ENCODE measurements at regions not wholly inside any gene's neighbourhood (a gene's known extent, or its start where the extent isn't known, plus 50 kb on each side); places are given as distances from the start of the nearest gene placed in this dataset.
A peak's percentile ranks its signal among the peaks of the same experiment; 100 is the strongest.
"Not testable (repeated sequence)": the region's sequence is repeated elsewhere in the genome, so short reads cannot be mapped to it uniquely, and the experiment has no call there.

DNA sequence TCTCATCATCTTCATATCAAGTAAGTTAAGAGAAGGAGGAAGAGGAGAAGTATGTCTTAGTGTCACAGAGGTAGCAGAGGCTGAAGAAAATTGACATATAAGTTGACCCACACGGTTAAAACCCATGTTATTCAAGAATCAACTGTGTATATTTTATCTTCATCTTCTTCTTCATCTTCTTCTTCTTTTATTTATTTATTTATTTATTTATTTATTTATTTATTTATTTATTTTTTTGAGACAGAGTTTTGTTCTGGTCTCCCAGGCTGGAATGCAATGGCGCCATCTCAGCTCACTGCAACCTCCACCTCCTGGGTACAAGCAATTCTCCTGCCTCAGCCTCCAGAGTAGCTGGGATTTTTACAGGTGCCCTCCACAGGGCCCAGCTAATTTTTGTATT is 1242.3 kb upstream of the RAG2 start:
- not testable (repeated sequence) for ATAC-seq

DNA sequence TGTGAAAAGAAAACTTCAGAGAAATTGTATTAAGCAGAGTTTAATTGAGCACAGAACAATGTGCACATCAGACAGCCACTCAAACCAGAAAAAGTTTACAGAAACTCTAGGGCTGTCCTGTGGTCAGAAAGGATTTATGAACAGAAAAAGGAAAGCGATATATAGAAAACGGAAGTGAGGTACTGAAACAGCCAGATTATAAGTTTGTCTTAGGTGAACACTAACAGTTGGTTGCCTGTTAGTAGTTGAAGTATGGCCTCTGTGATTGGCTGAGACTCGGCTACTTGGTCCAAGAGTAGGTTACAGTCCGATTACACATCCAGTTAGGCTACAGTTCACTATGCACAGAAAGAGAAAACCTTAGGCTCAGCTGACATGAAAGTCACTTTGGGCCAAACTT is 1232.5 kb upstream of the RAG2 start:
- DNase-seq (ENCODE audit: missing footprints) (no peak), ATAC-seq (no peak)
- intact Hi-C loops (cut with DNase I), result no loop called here

More for the DNA sequence above, 1242.3 kb upstream of the RAG2 start:
- DNase-seq (ENCODE audit: missing footprints); intact Hi-C loops (cut with DNase I): not testable (repeated sequence)

DNA sequence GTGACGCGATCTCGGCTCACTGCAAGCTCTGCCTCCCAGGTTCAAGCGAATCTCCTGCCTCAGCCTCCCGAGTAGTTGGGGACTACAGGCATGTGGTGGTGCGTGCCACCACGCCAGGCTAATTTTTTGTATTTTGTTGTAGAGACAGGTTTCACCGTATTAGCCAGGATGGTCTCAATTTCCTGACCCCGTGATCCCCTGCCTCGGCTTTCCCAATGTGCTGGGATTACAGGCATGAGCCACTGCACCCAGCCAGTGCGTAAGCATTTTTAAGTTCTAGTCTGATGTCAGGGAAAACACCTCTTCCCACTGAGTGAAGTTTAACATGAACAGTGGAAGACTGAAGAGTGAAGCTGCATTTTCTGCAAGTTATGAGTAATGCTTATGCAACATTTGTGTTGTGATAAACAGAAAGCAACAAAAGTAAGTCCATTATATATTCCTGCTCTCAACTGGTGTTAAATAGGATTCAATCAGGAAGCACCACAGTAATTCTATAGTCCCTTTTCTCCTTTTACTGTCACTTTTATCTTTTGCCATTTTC is 1219.8 kb upstream of the RAG2 start:
- ATAC-seq (no peak), DNase-seq (ENCODE audit: missing footprints) (no peak)
- intact Hi-C loops (cut with DNase I), result no loop called here

DNA sequence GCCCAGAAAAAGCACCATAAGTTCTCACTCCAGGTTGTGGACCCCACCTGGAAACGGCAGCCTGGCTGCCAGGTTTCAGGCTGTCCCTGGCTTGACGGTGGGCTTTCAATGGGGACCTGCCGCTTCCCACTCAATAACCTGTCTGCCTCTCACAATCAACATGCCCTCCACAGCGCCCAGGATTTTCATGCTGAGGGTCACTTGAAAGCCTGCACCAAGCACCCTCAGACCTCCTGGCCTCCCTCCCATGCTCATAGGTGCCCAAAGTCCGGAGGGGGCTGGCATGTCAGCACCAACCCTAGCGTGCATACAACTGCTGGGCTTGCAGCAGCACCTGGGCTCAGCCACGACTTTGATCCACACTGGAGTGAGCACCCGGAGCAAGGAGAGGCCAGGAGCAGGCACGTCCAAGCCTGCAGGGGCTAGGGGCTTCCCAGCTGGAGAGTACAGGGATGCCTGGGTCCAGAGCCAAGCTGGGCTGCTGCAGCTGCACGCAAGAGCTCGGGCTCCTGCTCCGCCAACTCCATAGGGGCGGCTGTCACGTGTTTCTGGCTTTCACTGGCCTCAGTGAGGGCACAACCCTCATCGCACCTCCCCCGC is 1214.3 kb upstream of the RAG2 start:
- ATAC-seq, result peak; percentile 20
- DNase-seq (ENCODE audit: missing footprints), result peak; percentile 59

DNA sequence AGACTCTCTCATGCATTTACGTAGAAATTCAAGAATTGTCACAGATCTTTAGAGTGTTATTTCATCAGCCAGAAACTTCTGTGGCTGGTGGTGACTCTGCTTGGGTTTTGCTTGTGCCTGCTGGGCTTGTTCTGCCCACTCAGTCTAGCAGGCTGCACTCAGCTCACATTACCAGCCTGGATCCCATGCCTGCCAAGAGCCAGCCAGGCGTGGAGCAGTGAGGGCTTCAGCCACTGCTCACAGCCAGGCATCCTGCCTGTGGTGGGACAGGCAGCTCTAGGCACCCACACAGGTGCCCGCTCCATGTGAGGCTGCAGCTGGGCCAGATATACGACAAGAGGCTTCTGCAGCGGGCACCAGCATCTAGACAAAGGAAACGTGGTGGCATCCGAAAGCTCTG is 1213.3 kb upstream of the RAG2 start:
- intact Hi-C loops (cut with DNase I), result no loop called here
- DNase-seq (ENCODE audit: missing footprints), result peak; percentile 43
- ATAC-seq, result no peak

More for the DNA sequence above, 1214.3 kb upstream of the RAG2 start:
- intact Hi-C loops (cut with DNase I), result no loop called here

DNA sequence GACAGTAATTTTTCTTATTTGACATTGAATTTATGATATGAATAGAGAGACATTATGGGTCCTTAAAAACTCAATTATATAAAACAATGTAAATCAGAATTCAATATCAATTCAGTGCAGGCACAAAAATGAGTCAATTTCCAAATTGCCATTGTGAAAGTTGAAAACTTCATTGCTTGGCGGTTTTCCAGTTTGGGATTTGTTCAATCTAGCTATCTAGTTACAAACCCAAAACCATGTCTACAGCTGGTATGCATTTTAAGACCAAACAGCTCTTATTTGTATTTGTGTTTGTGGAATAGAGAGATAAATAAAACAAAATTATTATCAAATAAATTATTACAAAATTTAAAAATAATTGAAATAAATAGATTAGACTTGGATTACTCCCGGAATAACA is 1206.6 kb upstream of the RAG2 start:
- intact Hi-C loops (cut with DNase I), result no loop called here
- ATAC-seq, result no peak
- no peak for DNase-seq (ENCODE audit: missing footprints)

DNA sequence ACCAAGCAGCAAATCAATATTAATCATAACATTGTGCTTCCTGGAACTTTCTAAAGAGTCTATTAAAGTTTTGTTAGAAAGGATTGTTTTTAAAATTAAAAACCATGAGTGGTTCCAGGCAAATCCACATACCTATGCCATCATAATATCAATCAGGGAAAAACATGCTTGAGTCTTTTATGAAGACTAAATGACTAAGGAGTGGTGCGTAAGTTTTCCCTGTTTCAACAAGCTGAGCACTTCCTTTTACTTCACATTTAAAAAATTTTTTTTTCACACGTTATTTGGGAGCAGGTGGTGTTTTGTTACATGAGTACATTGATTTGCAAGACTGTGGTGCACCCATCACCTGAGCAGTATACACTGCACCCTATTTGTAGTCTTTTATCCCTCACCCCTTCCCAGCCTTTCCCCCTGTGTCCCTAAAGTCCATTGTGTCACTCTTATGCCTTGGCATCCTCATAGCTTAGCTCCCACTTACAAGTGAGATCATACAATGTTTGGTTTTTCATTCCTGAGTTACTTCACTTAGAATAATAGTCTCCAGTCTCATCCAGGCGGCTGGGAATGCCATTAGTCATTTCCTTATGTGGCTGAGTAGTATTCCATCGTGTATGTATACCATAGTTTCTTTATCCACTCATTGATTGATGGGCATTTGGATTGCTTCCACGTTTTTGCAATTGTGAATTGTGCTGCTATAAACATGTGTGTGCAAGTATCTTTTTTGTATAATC is 1190.3 kb upstream of the RAG2 start:
- DNase-seq (ENCODE audit: missing footprints), result no peak
- intact Hi-C loops (cut with DNase I), result no loop called here
- ATAC-seq, result no peak

DNA sequence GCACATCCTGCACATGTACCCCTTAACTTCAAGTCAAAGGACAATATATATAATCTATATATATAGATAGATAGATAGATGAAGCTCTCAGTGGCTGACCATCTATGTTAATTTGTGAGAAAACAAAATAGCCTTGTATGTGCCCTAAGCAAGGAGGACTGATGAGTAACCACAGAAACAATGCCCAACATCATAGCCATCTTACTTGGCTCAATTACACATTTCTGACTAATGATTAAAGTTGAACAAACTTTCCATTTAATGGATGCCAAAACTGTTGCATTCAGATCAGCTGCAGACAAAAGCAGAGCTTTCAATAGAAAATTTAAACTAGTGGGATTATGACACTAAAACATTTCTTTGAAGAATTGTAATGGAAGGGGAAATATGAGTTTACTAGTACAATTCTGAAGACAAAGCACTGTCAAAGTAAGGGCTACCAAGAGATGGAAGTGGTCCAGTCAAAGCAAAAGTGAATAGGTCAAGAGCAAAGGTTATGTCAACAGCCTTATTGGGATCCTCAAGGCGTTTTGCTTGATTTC is 1188.2 kb upstream of the RAG2 start:
- DNase-seq (ENCODE audit: missing footprints) (no peak), ATAC-seq (no peak)
- intact Hi-C loops (cut with DNase I), result no loop called here

DNA sequence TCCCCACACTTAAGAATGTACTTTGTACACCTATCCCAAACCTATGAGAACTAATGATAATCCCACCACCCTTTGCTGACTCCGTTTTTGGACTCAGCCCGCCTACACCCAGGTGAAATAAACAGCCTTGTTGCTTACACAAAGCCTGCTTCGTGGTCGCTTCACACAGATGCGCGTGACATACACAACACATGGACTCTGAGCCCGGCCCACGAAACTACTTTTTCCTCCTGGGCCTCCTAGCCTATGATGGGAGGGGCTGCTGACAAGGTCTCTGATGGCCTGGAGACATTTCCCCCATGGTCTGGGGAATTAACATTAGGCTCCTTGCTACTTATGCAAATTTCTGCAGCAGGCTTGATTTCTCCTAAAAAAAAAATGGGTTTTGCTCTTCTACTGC is 1176.4 kb upstream of the RAG2 start:
- no peak for DNase-seq (ENCODE audit: missing footprints)

DNA sequence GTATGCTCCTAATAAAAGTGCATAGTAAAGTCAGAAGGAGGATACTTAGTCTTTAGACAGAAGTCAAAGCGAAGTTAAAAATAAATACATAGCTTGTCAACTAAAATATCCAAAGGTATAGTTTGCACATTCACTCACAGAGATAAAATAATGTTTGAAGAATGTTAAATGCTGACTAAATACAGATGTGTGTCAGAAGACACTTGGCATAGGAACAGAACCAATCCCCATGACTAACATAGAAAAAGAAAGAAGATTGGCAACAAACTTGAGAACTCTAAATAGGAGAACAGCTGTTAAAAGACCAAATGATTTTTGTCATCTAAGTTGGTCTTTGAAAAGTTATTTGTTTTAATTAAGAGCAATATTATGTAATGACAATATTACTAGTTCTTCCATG is 1172.1 kb upstream of the RAG2 start:
- ATAC-seq, result no peak
- intact Hi-C loops (cut with DNase I), result no loop called here
- no peak for DNase-seq (ENCODE audit: missing footprints)

More for the DNA sequence above, 1176.4 kb upstream of the RAG2 start:
- no peak for ATAC-seq
- intact Hi-C loops (cut with DNase I), result no loop called here

DNA sequence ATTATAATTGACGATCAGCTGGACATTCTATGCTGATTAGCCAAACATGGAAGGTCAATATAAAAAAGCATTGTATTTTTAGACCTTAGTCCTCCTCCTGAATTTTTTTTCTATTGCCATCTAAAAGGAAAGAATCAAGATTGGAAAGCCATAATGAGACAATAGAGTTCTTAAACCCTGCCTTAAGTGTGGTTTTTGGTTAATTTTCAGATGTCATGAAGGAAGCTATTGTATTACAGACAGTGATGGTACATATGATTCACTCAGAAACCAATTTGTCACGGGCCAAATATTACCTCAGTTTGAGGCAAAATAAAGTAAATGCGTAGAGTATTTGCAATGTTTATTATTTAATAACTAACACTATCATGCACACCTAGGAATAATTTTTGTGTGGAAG is 1164.0 kb upstream of the RAG2 start:
- DNase-seq (ENCODE audit: missing footprints), result no peak
- intact Hi-C loops (cut with DNase I), result no loop called here
- no peak for ATAC-seq

DNA sequence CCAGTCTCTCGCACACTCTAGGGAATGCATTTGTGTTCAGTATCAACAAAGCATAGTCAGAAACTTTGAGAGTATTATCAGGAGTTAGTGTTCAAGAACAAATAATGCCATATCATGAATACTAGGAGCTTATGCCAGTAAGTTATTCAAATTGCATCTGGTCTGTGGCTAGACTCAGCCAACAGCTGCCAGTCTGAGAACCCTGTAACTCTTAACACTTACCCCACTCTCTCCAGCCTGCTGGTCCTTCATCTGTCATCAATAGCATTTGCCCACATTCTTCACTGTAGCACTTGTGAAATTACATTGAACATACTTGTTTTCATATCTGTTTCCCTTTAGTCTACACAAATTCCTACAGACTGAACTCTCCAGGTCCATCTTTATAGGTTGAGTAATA is 1157.5 kb upstream of the RAG2 start:
- intact Hi-C loops (cut with DNase I), result no loop called here
- DNase-seq (ENCODE audit: missing footprints), result no peak
- ATAC-seq, result no peak

DNA sequence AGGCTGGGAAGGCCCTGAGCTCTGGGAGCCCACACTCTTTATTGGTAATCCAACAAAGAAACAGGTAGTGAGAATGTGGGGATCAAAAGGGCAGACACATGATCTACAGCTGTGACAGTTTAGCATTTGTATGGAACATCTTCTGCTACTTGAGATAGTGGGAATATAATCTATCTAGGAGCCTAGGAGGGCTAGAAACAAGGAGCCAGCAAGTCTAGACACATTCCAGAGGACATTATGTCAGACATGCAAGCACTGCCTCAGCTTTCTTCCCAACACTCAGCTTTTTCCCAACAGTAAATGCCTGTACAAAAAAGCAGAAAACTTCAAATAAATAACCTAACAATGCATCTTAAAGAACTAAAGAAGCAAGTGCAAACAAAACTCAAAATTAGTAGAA is 1150.6 kb upstream of the RAG2 start:
- no peak for ATAC-seq
- DNase-seq (ENCODE audit: missing footprints), result no peak
- intact Hi-C loops (cut with DNase I), result no loop called here

DNA sequence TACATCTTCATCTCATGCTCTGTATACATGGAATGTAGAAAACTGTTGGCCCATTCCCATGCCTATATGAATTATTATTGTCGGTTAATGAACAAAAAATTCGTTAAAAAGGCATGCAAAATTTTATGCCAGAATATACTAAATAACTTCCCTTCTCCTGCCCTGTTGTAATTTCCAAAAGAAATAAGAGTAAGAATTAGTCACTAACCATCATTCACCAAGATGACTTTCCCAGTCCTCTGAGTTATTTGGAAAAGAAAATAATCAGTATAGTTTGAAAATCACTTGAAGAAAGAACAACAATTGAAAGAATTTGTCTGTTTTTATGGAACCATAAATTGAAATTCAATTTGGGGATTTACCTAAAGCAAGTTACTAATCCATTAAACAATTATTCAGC is 1149.1 kb upstream of the RAG2 start:
- ATAC-seq (no peak), DNase-seq (ENCODE audit: missing footprints) (no peak)
- intact Hi-C loops (cut with DNase I), result no loop called here

DNA sequence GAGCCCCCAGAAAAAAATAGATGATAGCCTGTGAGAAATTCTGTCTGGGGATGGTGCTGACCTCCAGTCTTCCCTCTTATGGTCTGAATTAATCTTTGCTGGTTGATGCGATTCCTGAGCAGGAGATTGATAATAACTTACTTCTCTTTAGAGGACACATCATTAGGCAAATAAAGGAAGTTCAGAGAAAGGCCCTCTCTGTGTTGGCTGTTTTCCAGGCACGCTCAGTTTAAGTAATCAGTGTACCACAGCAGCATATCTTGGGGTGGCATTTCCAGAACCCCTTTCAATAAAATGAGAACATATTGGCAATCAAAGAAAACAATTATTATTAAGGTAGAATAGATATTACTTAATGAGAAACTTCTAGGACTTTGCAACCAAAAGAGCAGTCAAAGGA is 1129.3 kb upstream of the RAG2 start:
- DNase-seq (ENCODE audit: missing footprints) (no peak), ATAC-seq (no peak)
- intact Hi-C loops (cut with DNase I), result no loop called here

DNA sequence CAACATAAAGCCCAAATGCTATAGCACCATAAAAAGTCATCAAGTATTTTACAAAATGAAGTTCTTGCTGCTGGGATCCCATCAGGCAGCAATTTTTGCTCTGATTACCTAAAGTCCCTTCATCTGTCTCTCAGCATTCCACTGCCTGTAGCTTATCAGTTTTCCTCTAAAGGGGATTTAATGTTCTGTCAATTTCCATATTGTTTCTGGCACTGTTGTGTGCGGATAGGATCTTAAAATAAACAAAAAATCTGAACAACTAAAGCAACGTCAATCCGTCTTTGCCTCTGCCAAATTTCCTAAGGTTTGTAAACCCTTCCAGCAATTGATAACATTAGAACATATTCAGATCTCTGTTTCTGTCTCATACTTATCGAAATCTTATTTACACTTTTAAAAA is 1126.3 kb upstream of the RAG2 start:
- intact Hi-C loops (cut with DNase I), result no loop called here

DNA sequence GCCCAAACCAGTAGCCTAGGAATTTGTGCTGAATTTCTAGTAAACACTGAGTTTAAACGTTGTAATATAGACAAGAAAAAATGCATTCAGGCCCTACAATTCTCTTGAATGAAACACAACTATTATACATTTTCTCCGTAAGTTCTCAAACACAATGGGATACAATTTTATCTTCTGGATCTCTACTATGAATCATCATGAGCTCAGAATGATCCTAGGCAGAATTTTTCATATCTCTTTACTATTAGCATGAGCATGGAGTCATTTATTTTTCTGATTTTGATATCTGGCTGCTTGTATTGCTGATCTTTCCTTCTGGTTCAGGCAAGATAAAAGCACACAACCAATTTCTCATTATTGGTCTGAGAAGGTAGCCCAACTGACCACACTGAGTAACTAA is 1123.4 kb upstream of the RAG2 start:
- ATAC-seq (no peak), DNase-seq (ENCODE audit: missing footprints) (no peak)
- intact Hi-C loops (cut with DNase I), result no loop called here

More for the DNA sequence above, 1126.3 kb upstream of the RAG2 start:
- DNase-seq (ENCODE audit: missing footprints) (no peak), ATAC-seq (no peak)

DNA sequence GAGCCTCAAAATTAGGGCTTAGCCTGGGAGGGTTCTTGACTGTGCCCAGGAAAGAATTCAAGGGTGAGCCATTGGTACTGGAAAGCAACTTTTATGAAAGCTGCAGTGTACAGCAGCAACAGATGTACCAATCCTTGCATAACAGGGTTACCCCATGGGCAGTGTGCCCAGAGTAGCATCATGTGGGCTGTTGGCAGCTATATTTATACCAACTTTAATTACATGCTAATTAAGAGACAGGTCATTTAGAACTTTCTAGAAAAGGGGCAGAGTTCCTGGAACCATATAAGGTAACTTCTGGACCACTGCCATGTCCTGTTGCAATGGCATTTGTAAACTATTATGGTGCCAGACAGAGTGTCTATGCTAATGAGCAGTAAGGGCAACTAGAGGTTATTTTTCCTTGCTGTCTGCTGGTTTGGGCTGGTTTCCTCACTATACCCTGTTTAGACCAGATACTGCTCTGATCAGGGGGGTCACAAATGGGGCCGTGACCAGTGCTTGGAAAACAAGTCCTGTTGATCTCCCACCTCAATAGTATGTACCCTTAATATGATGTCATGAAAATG is 1120.5 kb upstream of the RAG2 start:
- intact Hi-C loops (cut with DNase I), result no loop called here
- DNase-seq (ENCODE audit: missing footprints), result no peak
- ATAC-seq, result no peak

DNA sequence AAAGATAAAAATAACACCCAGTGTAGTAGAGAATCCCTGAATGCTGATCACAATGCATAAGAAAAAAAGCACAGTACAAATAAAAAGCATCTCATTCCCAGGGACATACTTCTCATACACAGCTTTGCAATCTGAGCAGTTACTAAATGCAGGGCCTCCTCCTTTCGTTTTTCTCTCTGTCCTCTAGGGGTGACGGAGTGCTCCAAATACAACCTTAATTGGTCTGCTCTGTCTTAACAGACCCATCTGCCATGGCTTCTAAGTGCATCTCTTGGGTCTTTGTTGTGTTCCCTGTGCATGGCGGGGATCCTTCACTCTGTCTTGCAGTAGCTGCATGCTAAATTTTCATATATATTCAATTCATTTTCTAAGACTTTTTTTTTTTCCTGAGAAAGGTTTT is 1114.2 kb upstream of the RAG2 start:
- intact Hi-C loops (cut with DNase I), result no loop called here
- DNase-seq (ENCODE audit: missing footprints) (no peak), ATAC-seq (no peak)

DNA sequence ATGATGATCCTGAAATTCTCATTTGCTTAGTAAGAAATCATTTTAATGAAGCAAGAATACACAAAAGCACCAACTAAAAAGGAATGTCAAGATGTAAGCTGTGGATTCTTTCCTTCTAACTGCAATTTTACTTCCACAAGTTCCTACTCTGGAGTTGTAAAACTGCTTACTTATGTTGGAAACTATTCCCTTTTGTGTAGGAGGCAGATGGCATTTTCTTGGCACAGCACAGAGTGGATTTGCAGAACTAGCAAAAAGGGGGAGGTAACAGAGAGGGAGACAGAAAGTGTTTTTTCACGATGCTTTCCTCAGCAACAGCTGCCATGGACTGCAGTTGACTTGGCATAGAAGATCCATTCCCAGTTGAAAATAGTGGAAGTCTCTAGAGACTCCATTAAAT is 1112.0 kb upstream of the RAG2 start:
- DNase-seq (ENCODE audit: missing footprints) (no peak), ATAC-seq (no peak)
- intact Hi-C loops (cut with DNase I), result no loop called here

All from Right ventricle myocardium inferior (tissue), 1 donor.